GM10266 (cell line): ENCODE measurements at regions not wholly inside any gene's neighbourhood (a gene's known extent, or its start where the extent isn't known, plus 50 kb on each side); places are given as distances from the start of the nearest gene placed in this dataset.

Experiments used
- DNase-seq: peaks from one replicate; pipeline ENCODE4 v3.0.0; 2012; ENCODE audit errors: extremely low spot score
- CTCF ChIP-seq: IDR thresholded peaks from 2 replicates; pipeline ENCODE4 v1.5.1; 2012; ENCODE audit warnings: mild to moderate bottlenecking, low read depth; ENCODE audit not compliant: control insufficient read depth, insufficient read depth; ENCODE audit errors: missing control alignments

- TF ChIP-seq CTCF, result no peak
- DNase-seq, result no peak
These were observed 2001.6 kb upstream of the CDH9 start for GRCh38 chr5:29039994-29040393.

GRCh38 chr5:29037716-29038115 lies 1999.3 kb upstream of the CDH9 start:
- no peak for DNase-seq
- no peak for TF ChIP-seq CTCF

GRCh38 chr5:29024052-29024451 lies 1985.7 kb upstream of the CDH9 start:
- DNase-seq, result no peak
- TF ChIP-seq CTCF, result no peak

GRCh38 chr5:29023541-29023940 lies 1985.2 kb upstream of the CDH9 start:
- DNase-seq, result no peak
- no peak for TF ChIP-seq CTCF

GRCh38 chr5:29017501-29017900 lies 1979.1 kb upstream of the CDH9 start:
- no peak for TF ChIP-seq CTCF
- no peak for DNase-seq

- no peak for TF ChIP-seq CTCF
- DNase-seq, result no peak
These were observed 1977.7 kb upstream of the CDH9 start for GRCh38 chr5:29016067-29016466.

GRCh38 chr5:29015523-29015922 lies 1977.1 kb upstream of the CDH9 start:
- no peak for DNase-seq
- TF ChIP-seq CTCF, result no peak
